ENCODE measurements at regions not wholly inside any gene's neighbourhood (a gene's known extent, or its start where the extent isn't known, plus 50 kb on each side); places are given as distances from the start of the nearest gene placed in this dataset.

DNA sequence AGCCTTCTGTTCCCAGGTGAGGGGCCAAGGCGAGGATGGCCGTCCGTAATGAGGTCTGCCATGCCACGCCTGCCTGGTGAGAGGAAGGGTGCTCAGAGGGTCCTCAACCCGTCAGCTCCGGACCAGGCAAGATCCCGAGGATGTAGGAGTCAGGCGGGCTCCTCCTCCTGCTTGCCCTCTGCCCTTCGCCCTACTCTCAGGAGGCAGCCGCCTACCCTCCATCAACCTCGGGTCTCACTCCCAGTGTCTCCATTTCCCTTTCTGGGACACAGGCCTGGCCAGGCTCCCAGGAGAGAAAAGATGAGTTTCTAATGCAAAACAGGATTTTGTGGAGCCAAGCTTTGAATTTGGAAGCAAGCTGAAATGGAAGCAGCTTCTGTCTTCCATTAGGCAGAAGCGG is 184.0 kb downstream of the PTPN20 start:
- TF ChIP-seq EP300 (conservative IDR thresholded peaks at IDR 0.05; ENCODE audit: poor library complexity, severe bottlenecking), result no peak
- no peak for TF ChIP-seq CTCF (IDR thresholded peaks at IDR 0.05; ENCODE audit: poor library complexity, severe bottlenecking)
- TF ChIP-seq MXI1 (conservative IDR thresholded peaks at IDR 0.05; ENCODE audit: poor library complexity, severe bottlenecking), result no peak
- TF ChIP-seq, protein P1, sequence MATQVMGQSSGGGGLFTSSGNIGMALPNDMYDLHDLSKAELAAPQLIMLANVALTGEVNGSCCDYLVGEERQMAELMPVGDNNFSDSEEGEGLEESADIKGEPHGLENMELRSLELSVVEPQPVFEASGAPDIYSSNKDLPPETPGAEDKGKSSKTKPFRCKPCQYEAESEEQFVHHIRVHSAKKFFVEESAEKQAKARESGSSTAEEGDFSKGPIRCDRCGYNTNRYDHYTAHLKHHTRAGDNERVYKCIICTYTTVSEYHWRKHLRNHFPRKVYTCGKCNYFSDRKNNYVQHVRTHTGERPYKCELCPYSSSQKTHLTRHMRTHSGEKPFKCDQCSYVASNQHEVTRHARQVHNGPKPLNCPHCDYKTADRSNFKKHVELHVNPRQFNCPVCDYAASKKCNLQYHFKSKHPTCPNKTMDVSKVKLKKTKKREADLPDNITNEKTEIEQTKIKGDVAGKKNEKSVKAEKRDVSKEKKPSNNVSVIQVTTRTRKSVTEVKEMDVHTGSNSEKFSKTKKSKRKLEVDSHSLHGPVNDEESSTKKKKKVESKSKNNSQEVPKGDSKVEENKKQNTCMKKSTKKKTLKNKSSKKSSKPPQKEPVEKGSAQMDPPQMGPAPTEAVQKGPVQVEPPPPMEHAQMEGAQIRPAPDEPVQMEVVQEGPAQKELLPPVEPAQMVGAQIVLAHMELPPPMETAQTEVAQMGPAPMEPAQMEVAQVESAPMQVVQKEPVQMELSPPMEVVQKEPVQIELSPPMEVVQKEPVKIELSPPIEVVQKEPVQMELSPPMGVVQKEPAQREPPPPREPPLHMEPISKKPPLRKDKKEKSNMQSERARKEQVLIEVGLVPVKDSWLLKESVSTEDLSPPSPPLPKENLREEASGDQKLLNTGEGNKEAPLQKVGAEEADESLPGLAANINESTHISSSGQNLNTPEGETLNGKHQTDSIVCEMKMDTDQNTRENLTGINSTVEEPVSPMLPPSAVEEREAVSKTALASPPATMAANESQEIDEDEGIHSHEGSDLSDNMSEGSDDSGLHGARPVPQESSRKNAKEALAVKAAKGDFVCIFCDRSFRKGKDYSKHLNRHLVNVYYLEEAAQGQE (IDR thresholded peaks at IDR 0.05; ENCODE audit: borderline replicate concordance), result no peak
- no peak for TF ChIP-seq TAF1 (IDR thresholded peaks at IDR 0.05; ENCODE audit: low read depth)

Measured in neural cell (in vitro differentiated cells).